Omental fat pad (tissue), 3 donors: ENCODE measurements at regions not wholly inside any gene's neighbourhood (a gene's known extent, or its start where the extent isn't known, plus 50 kb on each side); places are given as distances from the start of the nearest gene placed in this dataset.

Source experiments
- ATAC-seq: fragments of 150-250 bp; one replicate; pipeline ENCODE4 v1.9.1; 2016; ENCODE audit warnings: mild to moderate bottlenecking, moderate library complexity; ENCODE audit not compliant: low FRiP score
- DNase-seq: peaks from one replicate; pipeline ENCODE4 v3.0.0-alpha.2; 2019; ENCODE audit warnings: low spot score
- CTCF ChIP-seq, 3 donors: fragments of 450-650 bp; IDR thresholded peaks; one replicate each; pipeline ENCODE4 v1.5.1; 2016 to 2017; ENCODE audit warnings: antibody characterized with exemption in 3 of 3, mild to moderate bottlenecking in 3 of 3, moderate library complexity in 2 of 3

- no peak for ATAC-seq
- no peak for DNase-seq
- TF ChIP-seq CTCF (IDR thresholded peaks at IDR 0.05): no peak
Observed at GRCh38 chr10:76649254-76649653, 988.4 kb downstream of the KCNMA1 start.

- DNase-seq: no peak
- no peak for ATAC-seq
- TF ChIP-seq CTCF (IDR thresholded peaks at IDR 0.05): no peak
Observed at GRCh38 chr10:76647301-76647700, 990.3 kb downstream of the KCNMA1 start.

GRCh38 chr10:76645341-76645740 is 992.3 kb downstream of the KCNMA1 start:
- DNase-seq: no peak
- TF ChIP-seq CTCF (IDR thresholded peaks at IDR 0.05): no peak
- ATAC-seq: no peak

- no peak for TF ChIP-seq CTCF (IDR thresholded peaks at IDR 0.05)
- ATAC-seq: no peak
- DNase-seq: no peak
Observed at GRCh38 chr10:76644476-76644875, 993.1 kb downstream of the KCNMA1 start.

- ATAC-seq (no peak), DNase-seq (no peak)
- no peak for TF ChIP-seq CTCF (IDR thresholded peaks at IDR 0.05)
Observed at GRCh38 chr10:76643511-76643911, 994.1 kb downstream of the KCNMA1 start.

- ATAC-seq: no peak
- TF ChIP-seq CTCF (IDR thresholded peaks at IDR 0.05): no peak
- no peak for DNase-seq
Observed at GRCh38 chr10:76642358-76642757, 995.2 kb downstream of the KCNMA1 start.

GRCh38 chr10:76641215-76641614 is 996.4 kb downstream of the KCNMA1 start:
- ATAC-seq (no peak), DNase-seq (no peak)
- no peak for TF ChIP-seq CTCF (IDR thresholded peaks at IDR 0.05)
